AG04449 (cell line): ENCODE measurements at regions not wholly inside any gene's neighbourhood (a gene's known extent, or its start where the extent isn't known, plus 50 kb on each side); places are given as distances from the start of the nearest gene placed in this dataset.

Experiments used
- CTCF ChIA-PET: fragments of 350-600 bp; formaldehyde crosslinking; extraction: SDS; loops from one replicate; lab custom pipeline; 2021; ENCODE audit warnings: antibody characterized with exemption; lab: Yijun Ruan, JAX
- POLR2A ChIA-PET: fragments of 400-600, 350-600 bp; formaldehyde crosslinking; extraction: SDS; loops from one replicate; lab custom pipeline; 2020; ENCODE audit warnings: antibody characterized with exemption, inconsistent platforms; lab: Yijun Ruan, JAX
- DNase-seq: peaks from one replicate; pipeline ENCODE4 v3.0.0-alpha.2; 2010; ENCODE audit warnings: low read depth, low spot score
- H3K4me3 ChIP-seq: 2 replicates; pipeline ENCODE4 v1.5.1; 2011; ENCODE audit warnings: low read depth, mild to moderate bottlenecking, control low read depth, low read length
- TF ChIP-seq, protein P1 (sequence below): IDR thresholded peaks from one replicate; pipeline ENCODE4 v1.5.1; 2011; ENCODE audit warnings: mild to moderate bottlenecking, moderate library complexity, low read length, control low read depth, inconsistent platforms; ENCODE audit not compliant: insufficient read depth; ENCODE audit errors: missing control alignments

DNA sequence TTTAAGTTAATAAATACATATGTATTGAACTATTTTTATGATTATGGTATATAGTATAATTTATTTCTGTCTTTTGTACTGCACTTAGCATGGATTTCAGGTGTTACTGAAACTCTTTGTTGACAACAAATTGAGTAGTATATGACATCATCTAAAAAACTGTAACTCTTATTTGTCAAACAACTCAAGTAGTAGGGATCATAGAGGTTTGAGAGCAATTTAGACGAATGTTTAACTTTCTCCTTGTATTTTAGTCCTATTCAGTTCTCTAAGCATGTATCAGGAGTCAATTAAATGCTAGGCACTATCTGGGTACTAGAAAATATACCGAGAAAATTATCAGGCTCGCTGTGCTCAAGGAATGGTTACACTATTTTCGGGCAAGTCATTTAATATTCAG is 595.2 kb downstream of the METTL15 start:
- POLR2A ChIA-PET: no interaction called here
- CTCF ChIA-PET: no interaction called here
- no peak for DNase-seq
- H3K4me3 ChIP-seq: no peak overlapping the region
- TF ChIP-seq, protein P1, sequence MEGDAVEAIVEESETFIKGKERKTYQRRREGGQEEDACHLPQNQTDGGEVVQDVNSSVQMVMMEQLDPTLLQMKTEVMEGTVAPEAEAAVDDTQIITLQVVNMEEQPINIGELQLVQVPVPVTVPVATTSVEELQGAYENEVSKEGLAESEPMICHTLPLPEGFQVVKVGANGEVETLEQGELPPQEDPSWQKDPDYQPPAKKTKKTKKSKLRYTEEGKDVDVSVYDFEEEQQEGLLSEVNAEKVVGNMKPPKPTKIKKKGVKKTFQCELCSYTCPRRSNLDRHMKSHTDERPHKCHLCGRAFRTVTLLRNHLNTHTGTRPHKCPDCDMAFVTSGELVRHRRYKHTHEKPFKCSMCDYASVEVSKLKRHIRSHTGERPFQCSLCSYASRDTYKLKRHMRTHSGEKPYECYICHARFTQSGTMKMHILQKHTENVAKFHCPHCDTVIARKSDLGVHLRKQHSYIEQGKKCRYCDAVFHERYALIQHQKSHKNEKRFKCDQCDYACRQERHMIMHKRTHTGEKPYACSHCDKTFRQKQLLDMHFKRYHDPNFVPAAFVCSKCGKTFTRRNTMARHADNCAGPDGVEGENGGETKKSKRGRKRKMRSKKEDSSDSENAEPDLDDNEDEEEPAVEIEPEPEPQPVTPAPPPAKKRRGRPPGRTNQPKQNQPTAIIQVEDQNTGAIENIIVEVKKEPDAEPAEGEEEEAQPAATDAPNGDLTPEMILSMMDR: no peak

- POLR2A ChIA-PET: no interaction called here
- no peak for DNase-seq
- TF ChIP-seq, protein P1: no peak
- CTCF ChIA-PET: no interaction called here
- H3K4me3 ChIP-seq: no peak overlapping the region
Observed at GRCh38 chr11:28702871-28703270, 594.7 kb downstream of the METTL15 start.

DNA sequence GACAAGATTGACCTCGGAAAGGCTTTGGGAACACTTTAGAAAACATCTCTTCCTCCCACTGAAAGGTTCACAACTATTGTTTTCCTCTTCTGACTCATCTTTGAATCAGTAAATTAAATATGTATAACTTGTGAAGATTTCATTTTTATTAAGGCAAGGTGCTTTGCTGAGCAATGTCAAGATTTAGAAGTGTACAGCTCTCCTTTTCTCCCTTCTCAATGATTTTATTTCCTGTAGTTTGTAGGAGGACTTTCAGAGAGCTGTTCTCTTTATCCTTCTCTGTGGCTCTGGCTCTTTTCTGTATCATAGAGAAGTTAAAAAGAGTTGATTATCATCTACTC is 594.2 kb downstream of the METTL15 start:
- CTCF ChIA-PET: no interaction called here
- no peak overlapping the region for H3K4me3 ChIP-seq

GRCh38 chr11:28701760-28702449 is 593.7 kb downstream of the METTL15 start:
- CTCF ChIA-PET: no interaction called here
- POLR2A ChIA-PET: no interaction called here
- no peak for DNase-seq
- H3K4me3 ChIP-seq: no peak overlapping the region
- TF ChIP-seq, protein P1: no peak

More for the DNA sequence above, 594.2 kb downstream of the METTL15 start:
- TF ChIP-seq, protein P1: no peak
- POLR2A ChIA-PET: no interaction called here
- DNase-seq: no peak

DNA sequence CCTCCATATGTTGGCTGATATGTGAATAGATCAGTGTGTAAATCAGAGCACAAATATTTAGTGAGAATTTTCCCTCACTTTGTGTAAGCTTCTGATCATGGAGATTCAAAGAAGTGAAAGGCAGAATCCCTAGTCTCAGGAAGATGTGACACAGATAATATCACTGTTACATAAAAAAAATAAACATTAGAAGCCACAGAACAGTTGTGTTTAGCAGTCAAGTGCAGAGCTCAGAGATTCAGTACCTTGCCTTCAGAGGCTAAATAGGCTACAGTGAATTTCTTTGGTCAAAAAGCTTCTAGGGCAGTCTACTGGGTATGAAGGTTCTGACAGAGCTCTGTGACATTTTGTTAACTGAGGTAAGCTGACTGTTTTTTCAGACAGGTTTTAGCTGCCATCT is 591.5 kb downstream of the METTL15 start:
- TF ChIP-seq, protein P1: no peak
- CTCF ChIA-PET: interaction anchor here (0.8 to 4.5 kb wide), 15 partner anchors 10 to 462 kb away, joined by 3 to 26 read pairs (median 5); no protein-coding TSS in a partner anchor
- POLR2A ChIA-PET: interaction anchor here (0.6 kb wide), 1 partner anchor 460 kb away, joined by 3 read pairs; no protein-coding TSS in a partner anchor
- H3K4me3 ChIP-seq: no peak overlapping the region
- DNase-seq: no peak

DNA sequence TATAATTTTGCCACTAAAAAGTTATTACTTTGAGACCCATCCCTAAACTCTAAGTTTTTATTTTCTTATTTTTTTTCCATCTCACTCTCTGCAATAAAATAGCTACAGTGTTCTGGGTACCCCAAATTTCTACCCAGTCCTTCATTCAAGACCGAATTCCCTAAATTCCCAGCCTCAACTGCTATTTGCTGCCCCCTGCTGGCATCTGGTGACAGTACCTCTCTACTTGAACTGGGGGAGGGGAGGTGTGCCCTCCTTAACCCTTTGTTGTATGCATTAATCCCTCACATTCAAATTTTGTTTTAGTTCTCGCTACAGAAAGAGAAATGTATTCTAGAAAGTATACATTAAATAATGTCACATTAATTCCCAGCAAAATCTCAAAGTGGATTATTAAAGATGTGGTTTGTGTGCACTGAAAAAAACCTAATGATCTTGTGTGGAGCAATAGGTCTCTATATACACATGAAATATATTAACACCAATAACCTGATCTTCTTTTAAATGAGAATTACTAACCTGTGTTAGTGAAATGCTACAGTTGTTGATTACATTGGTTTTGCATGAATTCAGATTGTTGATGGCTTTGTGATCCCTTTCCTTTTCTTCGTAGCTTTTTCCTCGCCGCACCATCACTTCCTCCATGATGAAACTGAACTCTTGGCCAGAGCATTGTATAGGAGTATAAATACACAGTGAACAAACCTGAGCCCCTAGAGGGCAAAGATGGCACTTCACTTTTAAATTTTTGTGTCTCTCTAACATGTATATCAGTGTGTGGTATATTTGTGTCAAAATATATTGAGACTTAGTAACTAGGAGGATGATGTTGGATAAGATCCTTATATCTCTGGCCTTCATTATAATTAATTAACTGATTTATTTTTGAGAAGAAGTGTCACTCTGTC is 590.0 kb downstream of the METTL15 start:
- ChIA-PET POLR2A (no interaction called here), CTCF (interaction anchor here (0.7 to 4.5 kb wide), 17 partner anchors 9 to 999 kb away, joined by 3 to 26 read pairs (median 5); partner anchors contain the start of gene BDNF)
- TF ChIP-seq, protein P1: peak; percentile 69
- no peak for DNase-seq
- no peak overlapping the region for H3K4me3 ChIP-seq
